Epidermal melanocyte (primary cell): ENCODE measurements at regions not wholly inside any gene's neighbourhood (a gene's known extent, or its start where the extent isn't known, plus 50 kb on each side); places are given as distances from the start of the nearest gene placed in this dataset.
A peak's percentile ranks its signal among the peaks of the same experiment; 100 is the strongest.

ENCODE experiments used
- DNase-seq: peaks from one replicate; pipeline ENCODE4 v3.0.0; 2011; ENCODE audit warnings: low spot score; ENCODE audit not compliant: insufficient read length

DNA sequence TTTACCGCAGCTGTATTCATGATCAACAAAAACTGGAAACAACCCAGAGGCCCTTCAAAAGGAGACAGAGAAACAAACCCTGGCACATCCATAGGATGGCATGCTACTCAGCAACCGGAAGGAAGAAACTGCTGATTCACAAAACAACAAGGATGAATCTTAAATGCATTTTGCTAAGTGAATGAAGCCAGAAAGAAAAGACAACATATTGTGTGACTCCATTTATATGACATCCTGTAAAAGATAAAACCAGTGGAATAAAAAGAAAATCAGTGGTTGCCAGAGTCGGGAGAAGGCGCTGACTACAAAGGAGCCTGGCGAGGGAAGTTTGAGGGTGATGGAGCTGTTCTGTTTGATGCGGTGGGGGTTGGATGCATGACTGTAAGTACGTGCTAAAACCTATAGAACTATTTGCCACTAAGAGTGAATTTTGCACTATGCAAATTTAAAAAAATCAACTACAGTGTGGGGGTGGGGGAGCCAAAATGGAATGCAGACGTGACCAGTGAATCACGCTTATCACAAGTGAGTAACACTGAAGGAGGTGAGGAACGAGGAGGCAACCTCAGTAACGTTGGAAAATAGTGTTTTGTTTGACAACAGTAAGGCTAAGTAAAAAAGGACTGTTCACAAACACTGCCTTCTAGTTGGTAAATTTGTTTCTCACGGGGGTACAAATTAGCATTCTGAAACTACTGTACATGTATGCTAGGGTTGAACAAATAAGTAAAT, 108.9 kb downstream of the INHBB start:
- no peak for DNase-seq

DNA sequence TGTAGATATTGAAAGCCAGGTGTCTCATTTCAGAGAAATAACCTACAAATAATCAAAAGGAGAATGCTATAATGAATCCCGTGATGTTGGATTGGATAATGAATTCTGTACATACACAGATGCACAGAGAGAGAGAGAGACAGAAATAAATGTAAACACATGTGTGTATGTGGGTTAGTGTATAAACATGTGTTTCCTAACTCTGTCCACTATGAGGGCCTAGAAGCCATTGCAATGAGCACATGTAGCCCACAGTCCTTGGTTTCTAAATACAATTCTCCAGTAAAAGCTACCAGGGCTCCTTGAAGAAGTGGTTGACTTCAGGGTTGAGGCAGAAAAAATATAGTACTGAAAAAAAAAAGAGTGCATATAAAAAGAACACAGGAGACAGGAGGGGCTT, 109.5 kb downstream of the INHBB start:
- DNase-seq = no peak

DNA sequence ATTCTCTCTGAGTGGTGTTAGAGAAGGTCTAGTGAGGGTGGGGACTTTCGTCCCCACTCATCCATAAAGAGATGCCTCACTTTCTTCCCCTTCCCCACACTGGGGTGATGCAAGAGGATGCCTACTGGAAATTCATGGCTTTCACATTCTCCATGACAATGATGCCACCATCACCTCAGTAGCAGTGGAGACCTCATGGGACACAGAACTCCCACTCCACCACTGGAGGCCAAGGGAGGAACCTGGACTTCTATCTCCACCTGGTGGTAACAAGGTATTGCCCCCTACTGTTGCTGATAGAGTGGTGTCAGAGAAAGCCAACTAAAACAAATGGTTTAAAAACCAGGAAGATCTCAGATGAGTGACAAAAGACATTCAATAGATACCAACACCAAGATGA, 110.9 kb downstream of the INHBB start:
- no peak for DNase-seq

DNA sequence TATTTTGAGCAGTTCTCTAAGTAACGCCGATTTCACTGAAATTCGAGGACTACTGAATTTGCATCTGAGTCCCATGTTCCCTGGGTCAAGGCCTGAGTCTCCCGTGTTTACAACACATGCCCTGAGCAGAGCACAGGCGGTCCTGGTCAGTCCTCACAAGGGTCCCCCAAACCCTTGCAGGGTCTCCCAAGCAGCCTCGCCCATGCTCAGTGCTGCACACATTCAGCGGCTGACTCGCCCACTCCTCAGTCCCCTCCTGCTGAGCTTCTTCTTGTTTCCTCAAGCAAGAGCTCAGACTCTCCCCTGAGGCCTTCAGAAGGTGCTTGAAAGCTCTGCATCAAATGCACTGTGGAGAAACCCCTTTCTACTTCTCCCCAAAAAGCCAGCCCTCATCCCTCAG, 114.6 kb downstream of the INHBB start:
- DNase-seq = no peak

DNA sequence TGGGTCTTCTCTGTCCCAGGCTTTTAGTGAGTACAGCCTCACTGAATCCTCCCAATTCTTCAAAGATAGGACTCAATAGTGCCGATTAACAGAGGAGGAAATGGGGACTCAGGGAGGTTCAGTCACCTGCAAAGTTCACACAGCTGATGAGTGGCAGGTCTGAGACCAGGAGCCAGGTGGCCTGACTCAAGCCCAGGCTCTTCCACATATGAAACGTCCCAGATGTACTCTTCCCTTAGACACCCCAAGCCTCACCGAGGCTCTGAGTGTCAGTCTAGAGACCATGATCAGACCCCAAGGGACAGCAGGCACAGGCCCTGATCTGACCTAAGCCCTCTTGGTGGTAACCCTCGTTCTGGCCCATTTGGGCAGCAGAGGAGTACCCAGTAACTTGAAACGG, 115.2 kb downstream of the INHBB start:
- DNase-seq = no peak

DNA sequence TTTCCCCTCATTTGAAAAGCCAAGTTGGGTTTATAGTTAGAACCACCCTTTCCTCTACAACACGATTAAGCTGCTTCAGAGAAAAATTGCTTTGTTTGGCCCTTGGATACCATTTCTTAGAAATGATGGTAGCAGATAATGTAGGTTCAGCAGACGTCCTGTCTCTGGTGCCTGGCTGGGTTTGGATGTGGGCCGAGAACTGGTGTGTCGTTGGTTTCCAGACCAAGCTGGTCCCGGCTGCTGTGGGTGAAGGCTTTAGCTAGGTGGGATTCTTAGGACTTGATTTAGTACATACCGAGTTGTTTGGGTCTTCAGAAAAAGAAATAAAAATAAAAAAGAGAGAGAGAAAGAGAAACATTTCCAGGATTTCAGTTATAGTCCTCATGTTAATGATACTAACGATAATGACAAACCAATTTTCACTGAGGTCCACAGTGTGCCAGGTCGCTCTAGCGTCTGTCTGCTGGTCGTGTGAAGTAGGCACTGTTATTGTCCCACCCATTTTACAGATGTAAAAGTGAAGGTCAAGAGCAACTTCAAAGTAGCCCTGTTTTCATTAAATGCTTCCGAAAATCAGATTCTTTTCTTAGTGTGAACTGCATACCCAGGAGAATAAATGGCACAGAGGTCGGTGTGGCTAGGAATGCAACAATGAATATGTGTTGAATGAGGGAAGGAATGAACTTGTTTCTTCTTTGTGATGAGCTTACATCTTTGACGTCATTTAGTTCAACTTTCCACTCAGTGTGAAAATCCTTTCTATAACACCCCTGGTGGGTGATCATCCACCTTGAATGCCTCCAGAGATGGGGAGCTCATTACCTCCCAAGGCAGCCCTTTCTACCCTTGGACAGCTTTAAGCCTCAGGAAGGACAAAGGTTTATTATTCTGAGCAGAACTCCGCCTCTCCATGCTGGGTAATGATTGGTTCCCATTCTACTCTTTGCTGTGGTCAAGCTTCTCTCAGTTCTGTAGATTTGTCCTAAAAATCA, 115.9 kb downstream of the INHBB start:
- DNase-seq = no peak

DNA sequence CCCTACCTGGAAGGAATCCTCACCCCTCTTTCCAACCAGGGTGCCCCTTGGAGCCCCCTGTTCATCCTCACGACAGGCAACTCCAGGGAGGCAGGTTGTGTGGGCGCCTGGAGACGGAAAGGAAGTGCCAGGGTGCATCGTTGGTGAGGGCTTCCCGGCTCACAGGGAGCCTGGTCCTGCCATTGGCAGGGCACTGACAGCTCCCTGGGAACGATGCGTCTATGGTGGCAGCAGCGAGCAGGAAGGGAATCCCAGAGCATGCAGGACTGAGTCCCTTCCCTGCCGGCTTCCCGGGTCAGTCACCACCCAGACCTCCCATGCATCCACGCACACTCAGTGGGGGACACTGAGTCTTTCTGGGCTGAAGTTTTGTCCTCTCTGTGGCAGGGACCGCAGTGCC, 117.6 kb downstream of the INHBB start:
- no peak for DNase-seq

DNA sequence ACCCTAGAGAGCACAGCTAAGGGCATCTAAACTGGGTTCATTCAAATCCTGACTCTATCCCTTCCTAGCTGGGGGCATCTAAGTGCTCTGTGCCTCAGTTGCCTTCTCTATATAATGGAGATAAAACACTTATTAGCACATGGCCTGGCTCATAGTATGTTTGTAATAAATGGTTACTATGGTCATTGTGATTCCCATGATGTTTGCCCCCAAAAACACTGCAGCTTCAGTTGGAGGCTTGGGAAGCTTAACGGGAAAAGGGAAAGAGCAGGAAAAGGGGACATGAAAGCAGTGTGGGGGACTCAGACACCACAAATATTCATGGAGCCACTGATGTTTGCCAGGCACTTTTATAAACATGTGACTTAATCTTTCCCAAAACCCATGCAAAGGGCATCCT, 118.1 kb downstream of the INHBB start:
- no peak for DNase-seq

DNA sequence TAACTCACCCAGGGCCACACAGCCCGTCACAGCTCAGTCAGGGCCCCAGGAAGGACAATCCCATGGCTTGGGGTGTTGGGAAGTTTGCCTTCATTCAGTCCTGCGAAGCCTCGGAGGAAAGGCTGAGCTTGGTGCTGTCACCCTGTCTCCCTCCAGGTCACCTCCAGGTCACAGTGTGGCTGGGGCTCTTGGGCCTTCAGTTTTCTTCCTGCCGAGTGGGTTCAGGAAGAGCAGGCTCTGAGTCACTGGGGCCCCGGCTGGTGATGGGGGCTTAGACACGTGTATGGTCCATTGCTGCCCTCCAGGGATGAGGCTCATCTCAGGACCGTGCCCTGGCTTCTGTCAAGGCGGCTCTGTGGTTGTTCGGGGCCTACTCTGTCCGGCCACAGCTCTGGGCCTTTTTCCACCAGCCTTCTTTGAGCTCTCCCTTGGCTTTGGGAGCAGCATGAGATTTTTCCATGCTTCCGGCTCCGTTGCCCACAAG, 118.6 kb downstream of the INHBB start:
- DNase-seq = no peak

DNA sequence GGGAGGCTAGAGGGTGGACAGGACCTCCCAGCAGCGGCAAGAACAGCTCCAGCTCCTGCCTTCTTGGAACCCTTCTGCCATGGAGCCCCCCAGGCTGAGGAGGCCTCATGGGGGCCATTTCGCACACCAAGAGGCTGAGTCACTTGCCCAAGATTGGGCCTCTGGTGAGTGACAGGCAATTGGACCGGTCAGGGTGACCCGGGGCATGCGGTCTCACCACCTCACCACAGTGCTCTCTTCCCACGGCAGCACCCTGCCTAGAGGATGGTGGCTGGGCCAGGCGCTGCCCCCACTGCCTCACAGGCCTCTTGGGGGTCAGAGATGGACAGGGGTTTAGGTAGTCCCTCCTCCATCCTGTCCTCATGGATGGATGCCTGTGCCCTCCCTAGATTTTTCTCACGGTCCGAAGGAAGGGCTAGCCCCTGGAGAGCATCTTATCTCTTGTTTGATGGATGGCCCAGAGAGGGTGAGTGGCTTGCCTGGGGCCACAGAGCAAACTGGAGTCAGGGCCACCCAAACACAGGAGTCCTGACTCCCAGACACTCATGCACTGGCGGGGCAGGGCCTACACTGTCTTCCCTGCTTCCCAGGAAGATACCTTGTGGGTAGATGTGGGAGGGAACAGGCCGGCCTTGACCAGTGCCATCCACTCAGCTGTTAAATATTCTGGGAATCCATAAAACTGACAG, 119.2 kb downstream of the INHBB start:
- DNase-seq = no peak

DNA sequence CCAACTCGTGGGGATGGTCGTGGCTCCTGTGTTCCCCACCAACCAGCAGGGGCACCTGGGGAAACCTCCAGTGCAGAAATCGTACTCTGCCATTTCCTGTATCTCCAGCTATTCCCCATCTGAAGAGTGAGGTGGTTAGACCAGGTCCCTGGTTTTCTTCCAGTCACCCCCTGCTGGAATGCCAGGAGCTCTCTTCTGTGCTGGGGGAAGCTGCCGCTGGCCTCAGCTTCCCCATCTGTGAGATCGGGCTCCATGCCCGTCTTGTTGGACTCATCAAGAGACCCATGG, 119.7 kb downstream of the INHBB start:
- no peak for DNase-seq

DNA sequence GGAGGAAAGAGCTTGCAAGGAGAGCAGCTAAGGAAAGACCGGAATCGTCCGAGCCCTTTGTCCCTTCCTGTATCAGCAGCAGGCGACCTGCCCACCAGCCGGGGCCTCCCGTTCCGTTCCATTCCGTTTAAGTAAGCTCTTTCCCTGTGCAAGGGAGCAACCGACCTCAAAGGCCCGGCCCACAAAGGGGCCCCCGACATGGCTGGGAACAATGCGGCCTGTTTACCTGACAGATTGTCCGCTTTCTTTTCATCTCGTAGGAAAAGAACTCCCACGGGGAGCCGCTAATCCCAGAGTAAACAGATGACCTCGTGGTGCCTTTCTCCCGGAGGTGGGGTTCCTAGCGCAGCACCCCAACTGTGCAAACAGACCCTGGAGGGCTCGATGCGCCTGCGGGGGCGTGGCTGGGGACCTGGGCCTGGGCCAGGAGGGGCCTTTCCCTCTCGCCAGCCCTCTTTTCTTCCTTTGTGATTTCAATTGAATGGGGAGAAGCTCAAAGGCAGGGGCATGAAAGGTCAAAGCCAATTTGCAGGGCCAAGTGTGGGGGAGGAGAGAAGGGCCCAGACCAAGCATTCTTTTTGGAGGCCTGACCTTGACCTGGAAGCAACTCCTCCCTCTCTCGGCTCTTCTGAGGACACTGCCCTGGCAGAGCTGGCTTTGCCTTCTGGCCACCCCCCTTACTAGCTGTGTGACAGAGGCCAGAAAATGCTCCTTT, 120.2 kb downstream of the INHBB start:
- DNase-seq = no peak

DNA sequence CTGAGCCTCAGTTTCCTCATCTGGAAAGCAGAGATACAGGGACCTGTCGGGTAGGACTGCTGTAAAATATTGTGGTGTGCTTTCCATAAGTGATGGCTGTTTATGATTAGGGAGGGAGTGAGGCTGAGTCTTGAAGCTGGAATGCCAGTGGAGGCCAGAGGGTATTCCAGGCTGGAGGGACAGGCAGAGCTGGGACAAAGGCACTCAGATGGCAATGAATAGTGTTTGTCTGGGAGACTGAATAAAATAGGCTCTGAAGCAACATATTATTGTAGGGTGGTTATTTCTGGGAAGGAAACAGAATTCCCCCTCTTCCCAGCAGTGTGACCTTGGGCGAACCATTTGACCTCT, 120.7 kb downstream of the INHBB start:
- DNase-seq = no peak

DNA sequence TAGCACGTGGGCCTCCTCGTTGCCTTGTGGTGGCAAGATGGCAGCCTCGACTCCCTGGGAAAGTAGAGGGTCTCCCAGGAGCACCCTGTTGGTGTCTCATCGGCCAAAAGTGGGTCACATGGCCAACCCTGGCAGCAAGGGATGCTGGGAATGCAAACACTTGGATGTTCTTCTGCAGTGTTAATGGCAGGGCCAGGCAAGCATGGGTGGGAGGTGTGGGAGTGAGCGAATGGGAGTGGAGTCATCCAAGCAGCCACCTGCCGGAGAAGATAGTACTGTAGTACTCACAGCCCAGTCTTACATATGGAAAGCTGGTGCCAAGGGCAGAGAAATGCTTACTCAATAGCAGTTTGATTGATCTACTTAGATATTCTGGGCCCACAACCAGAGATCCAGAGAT, 122.2 kb downstream of the INHBB start:
- no peak for DNase-seq

DNA sequence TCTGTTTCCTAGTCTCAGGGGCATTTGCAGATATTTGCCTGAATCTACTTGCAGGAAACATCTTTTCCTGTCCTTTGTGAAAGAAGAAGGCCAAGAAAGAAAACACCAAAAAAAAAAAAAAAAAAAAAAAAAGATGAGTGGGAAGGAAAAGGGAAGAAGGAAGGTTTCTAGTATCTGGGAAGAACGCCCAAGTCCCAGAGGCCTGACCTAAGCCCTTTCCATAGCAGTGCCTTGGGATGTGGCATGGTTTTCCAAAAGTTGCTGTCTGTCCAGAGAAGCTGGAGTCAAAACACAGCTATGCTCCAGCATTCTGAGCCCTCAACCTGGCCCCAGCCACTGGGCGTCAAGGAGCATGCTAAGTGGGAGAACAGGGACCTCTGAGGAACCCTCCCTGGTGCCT, 123.5 kb downstream of the INHBB start:
- DNase-seq = no peak

DNA sequence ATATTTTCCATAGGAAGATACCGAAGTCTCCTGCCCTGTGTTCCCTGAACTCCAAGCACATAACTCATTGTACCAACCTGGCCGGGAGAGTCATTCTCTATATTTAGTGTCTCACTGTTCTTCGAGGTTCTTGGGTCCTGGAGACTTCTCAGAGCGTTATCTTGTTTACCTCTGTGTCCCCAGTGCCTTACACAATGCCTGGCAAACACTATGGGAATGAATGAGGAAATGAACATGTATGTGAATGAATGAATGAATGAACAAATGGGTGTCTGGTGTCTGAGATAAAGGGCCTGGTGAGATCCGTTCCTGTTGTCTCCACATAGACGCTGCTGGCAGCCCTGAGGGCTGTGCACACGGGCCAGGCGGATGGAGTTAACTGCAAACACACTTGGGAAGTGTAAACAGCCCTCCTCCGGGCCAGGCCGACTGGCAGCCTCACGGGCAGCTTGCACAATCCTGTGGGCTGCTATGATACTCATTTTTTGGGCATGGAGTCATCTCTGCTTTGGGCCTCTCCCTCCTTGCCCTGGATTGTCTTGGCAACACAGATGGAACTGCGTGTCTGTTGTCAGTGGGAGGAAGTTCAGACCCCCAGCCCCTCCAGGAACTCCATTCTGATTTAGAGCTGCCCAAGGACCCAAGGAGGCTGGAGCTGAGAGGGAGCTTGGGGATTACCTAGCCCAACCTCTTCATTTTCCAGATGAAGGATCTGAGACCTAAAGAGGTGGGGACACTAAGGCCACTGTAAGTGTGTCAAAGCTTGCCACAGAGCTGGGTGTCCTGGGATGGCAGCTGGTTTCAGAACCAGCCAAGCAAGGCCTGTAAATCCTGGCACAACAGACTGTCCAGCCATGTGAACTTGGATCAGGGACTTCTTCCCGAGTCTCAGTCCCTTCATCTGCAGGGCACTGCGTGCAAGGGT, 124.4 kb downstream of the INHBB start:
- DNase-seq = peak; percentile 73

DNA sequence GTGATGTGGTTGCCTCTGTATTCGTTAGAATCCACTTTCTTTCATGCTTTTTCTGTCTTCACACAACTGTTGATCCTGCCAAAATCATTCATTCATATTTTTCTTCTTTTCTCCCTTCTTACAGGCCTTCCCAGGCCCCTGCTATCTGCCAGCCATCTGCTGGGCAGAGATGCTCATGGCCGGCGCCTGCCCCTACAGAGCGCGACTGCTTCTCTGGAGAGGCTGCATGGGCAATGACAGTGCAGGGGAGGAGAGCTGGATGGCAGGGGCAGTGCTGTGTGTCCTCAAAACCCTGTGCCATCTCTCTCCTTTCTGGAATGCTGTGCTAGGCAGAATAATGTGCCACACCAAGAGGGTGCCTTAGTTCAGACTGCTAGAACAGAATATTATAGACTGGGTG, 125.2 kb downstream of the INHBB start:
- DNase-seq = no peak

DNA sequence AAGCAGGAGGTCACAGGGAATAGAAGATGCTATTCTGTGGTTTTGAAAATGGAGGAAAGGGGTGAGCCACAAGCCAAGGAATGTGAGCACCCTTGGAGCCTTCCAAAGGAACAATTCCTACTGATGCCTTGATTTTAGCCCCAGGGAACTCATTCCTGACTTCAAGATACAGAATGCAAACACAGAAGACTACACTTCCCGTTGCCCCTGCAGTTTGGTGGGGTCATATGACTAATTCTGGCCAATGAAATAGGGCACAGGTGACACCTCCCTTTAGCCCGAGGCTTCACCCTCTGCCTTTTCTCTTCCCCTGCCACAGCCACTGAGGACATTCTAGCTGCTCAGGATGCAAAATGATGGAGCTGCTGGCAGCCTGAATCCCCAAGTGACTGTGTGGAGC, 126.1 kb downstream of the INHBB start:
- no peak for DNase-seq

DNA sequence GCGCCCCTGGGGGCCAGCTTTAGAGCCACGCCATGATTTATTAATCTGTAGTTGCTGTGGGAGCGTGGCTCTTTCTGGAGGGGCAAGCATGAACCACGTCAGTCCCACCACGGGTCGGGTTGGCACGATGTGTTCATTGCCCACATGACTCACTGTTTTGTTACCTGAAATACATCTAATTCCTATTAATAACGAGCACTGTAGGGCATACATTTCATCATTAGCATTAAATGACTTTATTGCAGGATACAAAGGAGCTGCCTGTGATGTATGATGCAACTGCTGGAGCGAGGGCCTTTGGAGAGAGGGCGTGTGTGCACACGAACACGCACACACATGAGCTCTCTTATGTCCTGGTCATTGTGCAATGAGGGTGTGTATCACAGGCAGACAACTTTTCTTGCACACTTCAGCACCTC, 127.0 kb downstream of the INHBB start:
- DNase-seq = no peak

DNA sequence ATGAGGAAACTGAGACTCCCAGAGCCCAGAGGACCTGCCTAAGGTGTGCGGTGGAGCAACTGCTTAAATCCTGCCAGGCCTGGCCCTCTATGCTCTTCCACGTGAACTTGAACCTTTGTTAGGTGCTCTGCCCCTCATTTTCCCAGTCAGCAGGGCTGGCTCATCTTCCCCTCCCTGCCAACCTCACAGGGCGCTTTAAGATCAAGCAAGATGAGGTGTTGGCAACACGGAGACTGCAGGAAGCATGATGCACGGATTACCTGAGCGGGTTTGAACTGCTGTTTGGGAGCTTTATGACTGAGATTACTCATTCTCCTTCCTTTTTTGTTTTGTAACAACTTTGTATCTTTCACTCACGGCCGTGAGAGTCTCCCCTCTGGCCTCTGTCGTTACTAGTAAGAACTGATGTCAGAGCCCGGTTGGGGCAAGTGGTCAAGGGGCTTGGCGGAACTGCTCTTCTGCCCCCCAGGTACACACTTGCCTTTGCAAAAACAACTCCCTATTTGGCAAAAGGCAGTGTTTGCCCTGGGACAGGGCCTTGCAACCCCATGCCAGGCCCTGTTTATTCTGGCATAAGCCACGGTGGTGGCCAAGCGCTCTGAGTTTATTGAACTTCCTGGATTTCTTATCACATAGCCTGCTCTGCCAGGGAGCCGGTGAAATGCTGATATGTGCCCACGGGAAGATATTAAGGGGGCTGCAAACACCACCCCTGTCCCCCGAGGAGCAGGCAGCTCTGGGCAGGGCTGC, 127.8 kb downstream of the INHBB start:
- DNase-seq = no peak
